HG02840 (cell line): ENCODE measurements at regions not wholly inside any gene's neighbourhood (a gene's known extent, or its start where the extent isn't known, plus 50 kb on each side); places are given as distances from the start of the nearest gene placed in this dataset.
"Not testable (repeated sequence)": the region's sequence is repeated elsewhere in the genome, so short reads cannot be mapped to it uniquely, and the experiment has no call there.

ENCODE experiments used
- ATAC-seq: cut with Tn5 transposase; IDR thresholded peaks from one replicate; pipeline ENCODE4 v1.9.1; 2021; ENCODE audit warnings: mild to moderate bottlenecking, moderate library complexity, moderate number of reproducible peaks; ENCODE audit not compliant: unreplicated experiment, low FRiP score

DNA sequence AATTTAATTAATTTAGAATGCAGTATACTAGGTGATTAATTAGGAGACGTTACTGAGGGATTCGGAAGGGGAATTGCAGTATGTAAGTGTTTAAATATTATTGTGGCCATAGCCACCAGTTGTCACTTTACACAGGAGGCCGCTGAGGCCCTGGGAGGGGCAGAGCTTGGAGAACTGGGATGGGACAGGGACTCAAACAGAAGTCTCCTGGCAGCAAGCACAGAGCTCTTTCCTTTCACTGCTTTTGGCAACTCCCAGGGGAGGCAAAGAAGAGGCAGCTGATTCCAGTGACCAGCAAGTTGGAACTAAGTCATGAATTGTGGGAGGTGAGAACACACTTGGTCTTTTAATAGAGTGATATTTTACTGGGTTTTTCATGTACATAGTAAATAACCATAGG lies 248.6 kb downstream of the RPLP1 start:
- ATAC-seq, result no peak

- ATAC-seq, result no peak
Observed at GRCh38 chr15:69703532-69704187, 251.0 kb downstream of the RPLP1 start.

- no peak for ATAC-seq
Observed at GRCh38 chr15:69704229-69704628, 251.6 kb downstream of the RPLP1 start.

GRCh38 chr15:69704700-69705099 lies 252.1 kb downstream of the RPLP1 start:
- no peak for ATAC-seq

GRCh38 chr15:69706353-69707097 lies 253.9 kb downstream of the RPLP1 start:
- no peak for ATAC-seq

DNA sequence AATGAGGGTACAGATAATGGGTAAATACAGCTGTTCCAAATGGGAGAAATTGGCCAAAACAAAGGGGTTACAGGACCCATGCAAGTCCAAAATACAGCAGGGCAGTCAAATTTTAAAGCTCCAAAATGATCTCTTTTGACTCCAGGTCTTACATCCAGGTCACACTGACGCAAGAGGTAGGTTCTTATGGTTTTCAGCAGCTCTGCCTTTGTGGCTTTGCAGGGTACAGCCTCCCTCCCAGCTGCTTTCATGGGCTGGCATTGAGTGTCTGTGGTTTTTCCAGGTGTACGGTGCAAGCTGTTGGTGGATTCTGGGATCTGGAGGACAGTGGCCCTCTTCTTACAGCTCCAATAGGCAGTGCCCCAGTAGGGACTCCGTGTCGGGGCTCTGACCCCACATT lies 254.6 kb downstream of the RPLP1 start:
- ATAC-seq, result not testable (repeated sequence)

DNA sequence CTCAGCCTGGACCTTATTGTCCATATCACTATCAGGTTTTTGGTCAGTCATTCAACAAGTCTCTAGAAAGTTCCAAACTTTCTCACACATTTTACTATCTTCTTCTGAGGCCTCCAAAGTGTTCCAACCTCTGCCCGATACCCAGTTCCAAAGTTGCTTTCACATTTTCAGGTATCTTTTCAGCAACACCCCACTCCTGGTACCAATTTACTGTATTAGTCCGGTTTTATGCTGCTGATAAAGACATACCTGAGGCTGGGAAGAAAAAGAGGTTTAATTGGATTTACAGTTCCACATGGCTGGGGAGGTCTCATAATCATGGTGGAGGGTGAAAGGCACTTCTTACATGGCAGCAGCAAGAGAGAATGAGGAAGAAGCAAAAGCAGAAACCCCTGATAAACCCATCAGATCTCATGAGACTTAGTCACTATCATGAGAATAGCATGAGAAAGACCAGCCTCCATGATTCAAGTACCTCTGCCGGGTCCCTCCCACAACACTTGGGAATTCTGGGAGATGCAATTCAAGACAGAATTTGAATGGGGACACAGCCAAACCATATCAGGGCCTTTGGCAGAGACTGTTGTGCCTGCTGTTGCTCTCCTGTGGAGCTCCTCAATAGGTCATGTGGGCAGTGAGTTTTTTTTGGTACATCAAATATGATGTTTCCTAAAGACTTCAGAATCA lies 256.0 kb downstream of the RPLP1 start:
- not testable (repeated sequence) for ATAC-seq

GRCh38 chr15:69712991-69713390 lies 260.4 kb downstream of the RPLP1 start:
- no peak for ATAC-seq

- ATAC-seq, result no peak
Observed at GRCh38 chr15:69713726-69714559, 261.3 kb downstream of the RPLP1 start.

DNA sequence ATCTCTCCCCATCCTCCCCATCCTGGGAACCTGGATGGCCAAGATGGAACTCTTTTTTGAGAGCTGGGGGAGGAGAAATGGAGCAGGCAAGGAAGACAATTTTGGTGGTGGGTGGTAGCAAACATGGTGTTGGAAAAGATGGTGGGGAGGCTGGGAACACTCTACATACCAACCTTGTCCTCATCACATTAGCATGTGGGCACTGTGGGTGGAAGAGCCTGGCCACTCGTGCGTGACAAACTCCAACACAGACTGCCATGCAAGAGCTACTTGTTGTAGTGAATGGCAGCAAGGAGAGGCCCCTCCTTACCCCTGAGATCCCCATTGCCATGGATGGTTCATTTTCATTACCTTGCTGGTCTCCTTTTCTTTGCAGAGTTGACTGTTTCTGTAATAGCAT lies 262.6 kb downstream of the RPLP1 start:
- no peak for ATAC-seq

GRCh38 chr15:69718436-69718835 lies 265.8 kb downstream of the RPLP1 start:
- no peak for ATAC-seq

GRCh38 chr15:69718916-69719315 lies 266.3 kb downstream of the RPLP1 start:
- no peak for ATAC-seq

- ATAC-seq, result no peak
Observed at GRCh38 chr15:69719527-69720240, 267.1 kb downstream of the RPLP1 start.

DNA sequence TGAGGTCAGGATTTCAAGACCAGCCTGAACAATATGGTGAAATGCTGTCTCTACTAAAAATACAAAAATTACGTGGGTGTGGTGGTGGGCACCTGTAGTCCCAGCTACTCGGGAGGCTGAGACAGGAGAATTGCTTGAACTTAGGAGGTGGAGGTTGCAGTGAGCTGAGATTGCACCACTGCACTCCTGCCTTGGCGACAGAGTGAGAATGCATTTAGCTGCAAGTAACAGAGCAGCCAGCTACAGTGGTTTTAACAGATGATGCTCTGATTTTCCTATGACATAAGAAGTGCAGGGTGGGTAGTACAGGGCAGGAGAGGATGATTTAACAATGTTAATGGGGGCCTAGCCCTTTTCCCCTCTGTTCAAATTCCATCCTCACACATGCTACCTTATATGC lies 267.9 kb downstream of the RPLP1 start:
- no peak for ATAC-seq

GRCh38 chr15:69722924-69723323 lies 270.3 kb downstream of the RPLP1 start:
- no peak for ATAC-seq

- no peak for ATAC-seq
Observed at GRCh38 chr15:69723404-69724096, 270.9 kb downstream of the RPLP1 start.

DNA sequence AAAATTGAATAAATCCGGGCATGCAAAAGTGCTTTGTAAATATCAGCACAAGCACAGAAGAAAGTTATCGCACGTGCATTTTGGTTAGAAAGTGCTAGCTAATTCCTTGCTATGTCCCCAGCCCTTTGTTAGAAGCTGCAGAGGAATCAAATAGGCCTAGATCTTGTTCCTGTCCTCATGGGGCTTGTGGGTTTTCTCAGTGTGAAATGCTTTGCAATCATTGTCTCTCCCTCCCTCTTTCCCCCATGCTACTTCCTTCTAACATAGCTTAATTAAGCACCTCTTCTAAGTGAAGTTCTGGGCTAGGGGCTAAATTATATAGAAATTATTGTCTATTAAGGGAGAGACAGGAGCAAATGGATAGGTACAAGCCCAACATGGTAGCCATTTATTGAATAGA lies 271.7 kb downstream of the RPLP1 start:
- no peak for ATAC-seq

GRCh38 chr15:69725275-69725674 lies 272.7 kb downstream of the RPLP1 start:
- no peak for ATAC-seq

GRCh38 chr15:69725957-69726356 lies 273.3 kb downstream of the RPLP1 start:
- ATAC-seq, result no peak
